ENCODE measurements at regions not wholly inside any gene's neighbourhood (a gene's known extent, or its start where the extent isn't known, plus 50 kb on each side); places are given as distances from the start of the nearest gene placed in this dataset.
"Not testable (repeated sequence)": the region's sequence is repeated elsewhere in the genome, so short reads cannot be mapped to it uniquely, and the experiment has no call there.

DNA sequence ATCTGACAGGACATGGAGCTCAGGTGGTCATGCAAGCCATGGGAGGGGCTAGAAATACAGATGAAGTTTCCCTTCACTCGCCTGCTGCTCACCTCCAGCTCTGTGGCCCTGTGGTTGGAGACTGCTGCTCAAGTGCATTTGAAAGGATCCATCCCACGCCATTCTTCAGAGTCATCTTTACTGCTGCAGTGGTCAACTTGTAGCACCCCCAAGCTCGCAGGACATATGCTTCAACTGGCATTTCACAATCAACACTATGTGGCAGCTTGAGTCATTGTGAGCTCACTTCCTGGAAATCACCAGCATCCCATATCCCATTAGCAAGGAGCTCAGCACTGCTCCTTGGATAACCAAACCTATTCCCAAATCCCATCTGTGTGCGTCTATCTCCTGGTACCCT lies 116.2 kb upstream of the TP53BP2 start:
- DNase-seq (ENCODE audit: low spot score) = not testable (repeated sequence)

DNA sequence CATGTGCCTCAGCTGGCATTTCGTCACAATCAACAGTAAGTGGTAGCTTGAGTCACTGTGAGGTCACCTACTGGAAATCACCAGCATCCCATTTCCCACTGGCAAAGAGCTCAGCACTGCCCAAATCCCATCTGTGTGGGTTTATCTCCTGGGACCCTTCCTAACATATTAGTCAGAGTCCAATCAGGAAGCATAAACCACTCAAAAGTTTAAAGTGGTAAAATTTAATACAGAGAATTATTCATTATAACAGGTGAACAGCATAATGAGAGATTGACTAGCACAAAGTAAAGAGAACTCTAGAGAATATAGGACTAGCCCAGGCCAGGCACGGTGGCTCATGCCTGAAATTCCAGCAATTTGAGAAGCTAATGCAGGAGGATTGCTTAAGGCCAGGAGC lies 107.1 kb upstream of the TP53BP2 start:
- DNase-seq (ENCODE audit: low spot score) = not testable (repeated sequence)

DNA sequence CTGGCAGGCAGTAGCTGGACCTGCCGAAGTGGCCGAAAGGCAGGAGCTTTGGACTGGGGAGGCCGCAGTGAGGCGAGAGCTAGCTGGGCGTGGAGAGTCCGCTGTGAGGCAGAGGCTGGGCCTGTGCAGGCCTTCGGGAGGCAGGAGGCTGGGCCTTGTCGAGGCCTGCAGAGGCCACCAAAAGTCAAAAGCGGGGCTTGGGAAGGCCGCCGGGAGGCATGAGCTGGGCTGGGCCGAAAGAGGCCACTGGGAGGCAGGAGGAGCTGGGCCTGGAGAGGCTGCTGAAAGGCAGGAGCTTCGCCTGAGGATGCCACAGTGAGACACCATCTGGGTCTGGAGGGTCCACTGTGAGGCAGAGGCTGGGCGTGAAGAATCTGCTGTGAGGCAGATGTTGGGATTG lies 105.8 kb upstream of the TP53BP2 start:
- DNase-seq (ENCODE audit: low spot score) = not testable (repeated sequence)

DNA sequence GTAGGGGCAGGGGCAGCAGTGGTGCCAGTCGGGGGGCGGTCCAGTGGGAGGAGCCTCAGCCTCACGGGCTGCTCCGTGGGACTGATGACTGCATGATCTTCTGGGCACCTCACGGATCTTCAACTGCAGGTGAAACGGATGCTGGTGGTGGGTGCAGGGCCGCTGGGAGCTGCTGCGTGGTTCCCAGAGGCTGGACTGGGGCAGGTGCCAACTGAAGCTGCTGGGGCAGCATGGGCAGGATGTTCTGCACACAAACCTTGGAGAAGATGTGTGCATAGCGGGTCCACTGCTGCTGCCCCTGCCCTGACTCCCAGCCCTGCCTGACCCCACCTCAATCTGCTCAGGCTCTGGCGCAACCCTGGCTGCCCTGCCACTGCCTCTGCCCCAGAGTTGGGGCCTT lies 104.2 kb upstream of the TP53BP2 start:
- DNase-seq (ENCODE audit: low spot score) = not testable (repeated sequence)

DNA sequence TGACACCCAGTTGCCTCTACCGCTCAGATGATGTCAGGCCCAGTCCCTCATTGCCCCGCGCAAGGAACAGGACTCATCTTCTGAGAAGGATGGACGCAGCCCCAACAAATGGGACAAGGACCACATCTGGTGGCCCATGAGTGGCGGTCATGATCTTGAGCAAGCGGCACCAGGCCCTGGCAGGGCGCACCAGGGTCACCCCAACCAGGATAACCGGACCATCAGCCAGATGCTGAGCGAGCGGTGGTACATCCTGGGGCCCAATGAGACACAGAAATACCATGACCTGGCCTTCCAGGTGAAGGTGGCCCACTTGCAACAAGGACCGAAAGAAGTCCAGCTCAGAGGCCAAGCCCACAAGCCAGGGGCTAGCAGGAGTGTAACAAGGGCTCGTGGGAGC lies 102.3 kb upstream of the TP53BP2 start:
- not testable (repeated sequence) for DNase-seq (ENCODE audit: low spot score)

DNA sequence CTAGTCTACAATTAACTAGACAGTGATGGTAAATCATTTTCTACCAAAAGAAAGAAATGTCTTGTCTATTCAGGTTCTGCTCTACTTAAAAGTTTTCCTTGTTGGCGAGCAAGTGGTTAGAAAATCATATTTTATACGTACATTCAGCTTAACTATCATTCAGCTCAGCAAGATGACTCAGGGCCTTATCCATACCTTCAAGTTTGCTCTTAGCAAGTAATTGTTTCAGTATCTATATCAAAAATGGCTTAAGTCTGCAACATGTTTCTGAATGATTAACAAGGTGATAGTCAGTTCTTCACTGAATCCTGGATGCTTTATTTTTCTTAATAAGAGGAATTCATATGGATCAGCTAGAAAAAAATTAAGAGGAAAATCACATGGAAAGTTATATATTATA lies 90.8 kb upstream of the TP53BP2 start:
- not testable (repeated sequence) for DNase-seq (ENCODE audit: low spot score)

DNA sequence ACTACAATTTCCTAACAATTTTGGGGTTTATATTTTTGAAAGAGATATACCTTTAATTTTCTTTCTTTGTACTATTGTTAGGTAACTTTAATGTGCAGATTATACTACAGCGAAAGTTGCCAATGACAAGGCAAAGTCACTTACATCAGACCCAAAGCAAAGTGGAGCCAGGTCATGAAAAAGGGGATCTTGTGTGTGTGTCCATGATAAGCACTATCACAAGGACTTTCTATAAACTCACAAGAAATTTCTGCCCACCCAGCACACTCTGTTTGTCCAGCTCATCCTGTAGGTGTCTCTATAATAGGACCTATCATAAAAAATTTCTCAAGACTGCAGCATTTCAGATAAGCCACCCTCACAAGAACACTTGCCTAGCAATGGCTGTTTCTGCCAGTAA lies 85.7 kb upstream of the TP53BP2 start:
- not testable (repeated sequence) for DNase-seq (ENCODE audit: low spot score)

DNA sequence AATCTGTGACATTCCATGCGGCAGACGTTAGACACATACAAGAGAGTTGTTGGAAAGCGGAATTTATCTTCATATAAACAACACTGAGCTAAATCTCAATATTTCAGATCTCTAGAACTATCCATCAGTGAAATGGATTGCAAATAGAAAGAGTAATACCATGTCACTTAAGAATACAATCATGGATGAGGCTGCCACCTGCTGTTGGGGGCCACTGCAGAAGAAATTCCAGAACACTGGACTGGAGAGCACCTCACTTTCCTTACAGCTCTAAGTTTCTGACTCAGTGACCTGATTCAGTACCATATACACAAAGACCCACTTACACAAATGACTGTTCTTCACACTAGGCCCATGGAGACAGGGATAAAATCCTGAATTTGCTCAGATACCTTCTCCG lies 75.1 kb upstream of the TP53BP2 start:
- DNase-seq (ENCODE audit: low spot score) = not testable (repeated sequence)

DNA sequence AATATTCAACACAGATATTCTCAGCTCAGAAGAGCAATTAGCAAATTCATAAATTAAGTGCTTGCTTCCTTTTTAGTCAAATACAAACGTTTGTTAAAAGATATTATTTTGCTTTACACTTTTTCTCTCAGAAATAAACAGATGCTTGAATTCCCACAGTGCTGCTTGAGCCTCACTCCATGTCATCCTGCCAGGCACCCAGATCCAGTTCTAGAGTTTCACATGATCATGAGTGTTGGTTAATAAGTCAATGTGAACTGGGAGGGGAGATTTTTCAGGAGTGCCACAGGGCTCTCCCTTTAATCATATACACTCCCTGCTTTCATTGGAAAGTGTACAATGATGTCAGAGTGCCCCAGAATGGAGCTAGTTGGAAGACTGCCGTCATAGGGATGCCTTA lies 69.7 kb upstream of the TP53BP2 start:
- DNase-seq (ENCODE audit: low spot score) = not testable (repeated sequence)

DNA sequence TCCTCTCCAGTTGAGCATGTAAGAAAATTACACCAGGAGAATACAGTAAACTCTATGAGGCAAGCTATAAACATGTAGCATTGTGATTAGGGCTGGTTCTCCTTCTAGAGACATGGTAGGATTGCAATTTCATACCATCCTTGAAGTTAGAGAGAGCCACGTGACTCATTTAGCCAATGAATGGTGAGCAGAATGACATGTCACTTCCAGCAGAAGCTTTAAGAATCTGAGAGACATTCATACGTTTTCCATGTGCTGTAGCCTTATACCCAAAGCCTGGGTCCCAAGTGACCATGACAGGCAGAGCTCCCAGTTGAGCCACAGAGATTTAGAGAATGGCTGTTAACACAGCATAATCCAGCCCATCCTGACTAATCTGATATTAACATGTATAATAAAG lies 68.0 kb upstream of the TP53BP2 start:
- DNase-seq (ENCODE audit: low spot score) = not testable (repeated sequence)

DNA sequence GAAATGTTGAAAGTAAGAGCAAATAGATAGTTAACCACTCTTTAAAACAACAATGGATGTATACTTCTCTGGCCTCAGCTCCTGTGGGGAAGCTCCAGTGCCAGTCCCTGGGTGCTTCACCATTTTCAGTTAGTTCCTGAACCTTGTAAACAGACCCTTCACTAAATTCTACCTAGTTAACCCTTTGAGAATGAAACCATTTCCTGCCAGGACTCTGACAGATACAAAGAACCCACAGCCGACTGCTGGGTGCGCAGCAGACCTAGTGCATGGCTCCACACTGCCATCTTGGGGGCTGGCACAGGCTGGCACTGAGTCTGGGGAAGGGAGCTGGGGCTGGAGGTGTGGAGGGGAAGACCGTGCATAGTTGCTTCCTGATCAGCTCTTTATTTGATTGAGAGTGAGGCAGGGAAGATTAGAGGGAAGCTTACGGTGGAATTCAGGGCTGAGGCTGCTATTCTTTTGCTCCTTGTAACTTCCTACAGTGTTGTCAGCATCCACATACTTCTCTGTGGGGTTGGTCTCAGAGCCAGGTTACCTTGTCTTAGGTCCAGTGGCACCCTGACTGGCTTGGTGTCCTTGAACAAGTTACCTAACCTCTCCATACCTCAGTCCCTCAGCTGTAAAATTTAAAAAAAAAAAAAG lies 62.3 kb upstream of the TP53BP2 start:
- DNase-seq (ENCODE audit: low spot score) = not testable (repeated sequence)

DNA sequence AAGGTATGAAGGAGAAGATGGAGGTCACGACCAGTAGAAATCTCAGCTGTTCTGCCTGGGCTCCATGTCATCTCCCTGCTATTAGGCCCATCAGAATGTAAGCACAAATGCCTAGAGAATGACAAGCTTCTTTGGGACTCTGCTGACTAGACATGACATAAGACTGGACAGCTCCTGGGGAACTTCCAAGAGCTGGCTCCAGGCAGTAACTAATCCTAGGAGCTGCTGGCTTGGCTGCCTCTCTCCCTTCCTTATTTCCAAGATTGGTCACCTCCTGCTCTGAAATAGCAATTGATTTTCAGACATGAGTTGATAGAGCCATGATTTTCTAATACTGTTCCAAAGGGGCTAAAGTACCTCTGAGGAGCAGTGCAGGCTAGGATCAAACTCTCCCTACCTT lies 57.5 kb upstream of the TP53BP2 start:
- not testable (repeated sequence) for DNase-seq (ENCODE audit: low spot score)

DNA sequence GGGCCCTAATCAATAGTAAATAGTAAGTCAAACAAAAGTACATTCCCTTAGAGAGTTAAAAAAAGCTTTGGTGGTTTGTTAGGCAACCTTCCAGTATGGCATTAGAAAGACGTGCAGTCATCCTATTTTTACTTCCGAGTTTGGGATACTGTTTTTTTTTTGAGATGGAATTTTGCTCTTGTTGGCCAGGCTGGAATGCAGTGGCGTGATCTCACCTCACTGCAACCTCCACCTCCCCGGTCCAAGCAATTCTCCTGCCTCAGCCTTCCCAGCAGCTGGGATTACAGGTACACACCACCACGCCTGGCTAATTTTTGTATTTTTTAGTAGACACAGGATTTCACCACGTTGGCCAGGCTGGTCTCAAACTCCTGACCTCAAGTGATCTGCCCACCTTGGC lies 54.0 kb upstream of the TP53BP2 start:
- DNase-seq (ENCODE audit: low spot score) = not testable (repeated sequence)

DNA sequence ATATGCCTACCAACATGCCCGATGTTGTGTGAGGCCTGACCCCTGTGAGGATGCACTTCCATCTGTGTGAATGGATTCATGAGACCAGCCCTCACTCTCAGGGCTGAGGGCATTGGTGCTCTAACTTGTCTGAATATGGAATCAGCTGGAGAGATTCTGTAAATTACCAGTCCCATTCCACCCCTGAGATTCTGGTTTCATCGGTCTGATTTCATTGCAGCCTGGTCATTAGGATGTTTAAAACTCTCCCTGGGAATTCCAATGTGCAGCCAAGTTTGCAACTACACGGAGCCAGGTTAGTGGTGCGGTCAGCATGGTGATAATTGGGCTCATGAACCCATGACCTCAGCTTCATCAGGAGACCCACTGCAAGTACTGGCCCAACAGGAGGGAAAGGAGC lies 51.4 kb upstream of the TP53BP2 start:
- DNase-seq (ENCODE audit: low spot score) = not testable (repeated sequence)

DNA sequence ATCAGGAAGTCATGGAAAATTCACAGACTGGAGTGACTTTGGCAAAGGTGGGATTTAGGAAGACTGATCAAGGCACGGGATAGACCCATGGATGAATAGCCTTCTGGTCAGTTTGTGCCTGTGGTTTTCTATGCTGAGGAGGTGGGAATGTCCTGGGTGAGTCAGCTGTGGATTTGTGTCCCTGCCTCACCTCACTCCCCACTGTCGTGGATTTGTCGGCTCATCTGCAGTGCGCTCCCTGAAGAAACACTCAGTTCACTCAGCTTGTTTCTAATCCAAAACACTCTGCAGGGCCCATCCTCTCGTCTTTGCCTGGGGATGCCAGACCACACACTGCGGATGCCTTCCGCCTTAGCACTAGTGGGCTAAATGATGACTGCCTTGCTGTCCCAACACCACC lies 50.2 kb upstream of the TP53BP2 start:
- not testable (repeated sequence) for DNase-seq (ENCODE audit: low spot score)

All from ecto neural progenitor cell (in vitro differentiated cells).